Liver (tissue), 7 donors: ENCODE measurements at regions not wholly inside any gene's neighbourhood (a gene's known extent, or its start where the extent isn't known, plus 50 kb on each side); places are given as distances from the start of the nearest gene placed in this dataset.
A peak's percentile ranks its signal among the peaks of the same experiment; 100 is the strongest.

Source experiments
- DNase-seq: peaks from one replicate; pipeline ENCODE4 v3.0.0-alpha.2; 2017; ENCODE audit warnings: low spot score
- H3K27ac ChIP-seq, 2 donors: one replicate each; pipeline ENCODE4 v1.7.0; 2013; ENCODE audit warnings: inconsistent platforms in 2 of 2, low read length in 2 of 2, control low read depth in 1 of 2, low read depth in 1 of 2, mild to moderate bottlenecking in 1 of 2
- H3K27me3 ChIP-seq, 4 donors: one replicate each; pipeline versions ENCODE4 v1.6.1 to v1.7.0; 2013; ENCODE audit warnings: low read length in 3 of 4, inconsistent platforms in 1 of 4, mild to moderate bottlenecking in 1 of 4, moderate library complexity in 1 of 4; ENCODE audit not compliant: control insufficient read depth in 4 of 4, insufficient read depth in 4 of 4
- H3K36me3 ChIP-seq, 4 donors: one replicate each; pipeline versions ENCODE4 v1.6.1 to v1.7.0; 2013; ENCODE audit warnings: low read length in 3 of 4, mild to moderate bottlenecking in 3 of 4, low read depth in 1 of 4, moderate library complexity in 1 of 4; ENCODE audit not compliant: control insufficient read depth in 4 of 4, insufficient read depth in 3 of 4
- H3K4me1 ChIP-seq, 4 donors: one replicate each; pipeline versions ENCODE4 v1.6.1 to v1.7.0; 2013; ENCODE audit warnings: low read length in 3 of 4, mild to moderate bottlenecking in 3 of 4, moderate library complexity in 1 of 4; ENCODE audit not compliant: control insufficient read depth in 4 of 4, insufficient read depth in 4 of 4
- H3K4me3 ChIP-seq, 3 donors: one replicate each; pipeline versions ENCODE4 v1.6.1 to v1.7.0; 2013; ENCODE audit warnings: low read length in 3 of 3, control low read depth in 1 of 3, low read depth in 1 of 3, mild to moderate bottlenecking in 1 of 3
- H3K9ac ChIP-seq, 2 donors: one replicate each; pipeline ENCODE4 v1.7.0; 2013; ENCODE audit warnings: low read length in 2 of 2, mild to moderate bottlenecking in 2 of 2, moderate library complexity in 2 of 2, control low read depth in 1 of 2, low read depth in 1 of 2
- H3K9me3 ChIP-seq, 4 donors: one replicate each; pipeline versions ENCODE4 v1.6.1 to v1.7.0; 2013; ENCODE audit warnings: low read length in 3 of 4; ENCODE audit not compliant: control insufficient read depth in 4 of 4
- EGR1 ChIP-seq, 2 donors: IDR thresholded peaks; 2 replicates each; pipeline ENCODE4 v1.6.1; 2016 to 2018; ENCODE audit warnings: antibody characterized with exemption in 2 of 2, low read depth in 2 of 2
- FOXA2 ChIP-seq: IDR thresholded peaks from 2 replicates; pipeline ENCODE4 v1.6.1; 2016; ENCODE audit warnings: antibody characterized with exemption
- GABPA ChIP-seq, 2 donors: IDR thresholded peaks in 1 of 2; conservative IDR thresholded peaks in 1 of 2; 2 replicates each; pipeline ENCODE4 v1.6.1; 2016; ENCODE audit warnings: antibody characterized with exemption in 2 of 2, mild to moderate bottlenecking in 1 of 2, moderate library complexity in 1 of 2
- HNF4A ChIP-seq, 2 donors: conservative IDR thresholded peaks; 2 replicates each; pipeline ENCODE4 v1.6.1; 2016; ENCODE audit warnings: antibody characterized with exemption in 2 of 2, mild to moderate bottlenecking in 2 of 2
- JUND ChIP-seq, 2 donors: IDR thresholded peaks; 2 replicates each; pipeline ENCODE4 v1.6.1; 2016; ENCODE audit warnings: antibody characterized with exemption in 2 of 2
- MAX ChIP-seq: IDR thresholded peaks from 2 replicates; pipeline ENCODE4 v1.6.1; 2016; ENCODE audit warnings: antibody characterized with exemption
- NR2F2 ChIP-seq: IDR thresholded peaks from 2 replicates; pipeline ENCODE4 v1.6.1; 2016; ENCODE audit warnings: antibody characterized with exemption
- RAD21 ChIP-seq, 2 donors: IDR thresholded peaks; 2 replicates each; pipeline ENCODE4 v1.6.1; 2016; ENCODE audit warnings: antibody characterized with exemption in 2 of 2, mild to moderate bottlenecking in 2 of 2
- RXRA ChIP-seq, 2 donors: IDR thresholded peaks; 2 replicates each; pipeline ENCODE4 v1.6.1; 2017 to 2018; ENCODE audit warnings: antibody characterized with exemption in 2 of 2, mild to moderate bottlenecking in 1 of 2
- SP1 ChIP-seq: IDR thresholded peaks from 2 replicates; pipeline ENCODE4 v1.6.1; 2018; ENCODE audit warnings: antibody characterized with exemption, mild to moderate bottlenecking
- TAF1 ChIP-seq: conservative IDR thresholded peaks from 2 replicates; pipeline ENCODE4 v1.6.1; 2016; ENCODE audit warnings: antibody characterized with exemption, mild to moderate bottlenecking
- YY1 ChIP-seq: IDR thresholded peaks from 2 replicates; pipeline ENCODE4 v1.6.1; 2016; ENCODE audit warnings: antibody characterized with exemption, mild to moderate bottlenecking
- ZBTB33 ChIP-seq: IDR thresholded peaks from 2 replicates; pipeline ENCODE4 v1.6.1; 2016; ENCODE audit warnings: antibody characterized with exemption
- WGBS: extraction: QIAGEN DNeasy Blood & Tissue Kit; methylation state at CpG from one replicate; pipeline ENCODE4 v1.1.7; 2013; 5-methylcytosine and 5-hydroxymethylcytosine counted together
- TF ChIP-seq, protein P1 (sequence below): IDR thresholded peaks from 2 replicates; pipeline ENCODE4 v1.6.1; 2016; ENCODE audit warnings: antibody characterized with exemption, mild to moderate bottlenecking
- donor health status: healthy.
- donor health status: healthy.
- donor health status: healthy.
- donor health status: healthy.

DNA sequence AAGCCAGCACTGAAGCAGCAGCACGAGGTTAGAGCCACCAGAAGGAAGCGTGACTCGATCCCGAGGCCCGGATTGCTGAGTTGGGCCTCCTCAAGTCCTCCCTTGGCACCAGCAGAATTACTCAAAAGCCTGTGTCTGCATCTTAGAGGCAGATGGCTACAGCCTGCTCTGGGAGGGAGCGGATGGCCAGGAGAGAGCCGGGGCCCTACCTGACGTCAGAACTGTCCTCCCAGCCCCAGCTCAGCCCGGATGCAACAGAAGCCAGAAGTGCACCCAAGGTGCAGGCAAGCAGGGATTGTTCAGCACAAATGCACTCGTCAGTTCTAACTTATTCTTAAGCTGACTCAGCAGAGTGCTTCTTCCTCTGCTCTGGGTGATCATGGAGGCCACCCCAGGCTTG lies 155.5 kb upstream of the RPS6KA2 start (continued):
- TF ChIP-seq MAX (no peak), SP1 (no peak), RAD21 (IDR thresholded peaks at IDR 0.05) (no peak), TAF1 (no peak), ZBTB33 (no peak), JUND (IDR thresholded peaks at IDR 0.05) (no peak), GABPA (IDR thresholded peaks at IDR 0.05 in 1 of 2, conservative IDR thresholded peaks at IDR 0.05 in 1 of 2) (no peak)

DNA sequence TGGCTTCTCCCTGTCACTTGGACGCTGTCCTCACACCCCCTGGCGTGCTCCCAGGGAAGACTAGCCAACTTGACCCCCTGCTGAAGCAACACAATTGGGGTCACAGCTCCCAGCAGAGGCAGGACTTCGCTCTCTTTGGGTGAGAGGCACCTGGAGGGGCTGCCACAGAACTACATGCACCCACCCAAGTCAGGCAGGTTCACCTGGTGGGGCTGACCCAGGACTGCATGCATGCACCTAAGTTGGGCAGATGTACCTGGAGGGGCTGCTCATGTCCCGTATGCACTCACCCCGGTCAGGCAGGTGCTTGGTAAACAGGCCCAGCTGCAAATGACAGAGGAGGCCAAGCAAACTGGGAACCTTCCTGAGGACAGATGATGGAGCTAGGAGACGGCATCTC lies 154.3 kb upstream of the RPS6KA2 start:
- Histone ChIP-seq H3K27me3 (no peaks in the 10 kb centered on the region), H3K9ac (no peak overlapping the region), H3K27ac (no peak overlapping the region), H3K4me1 (no peaks in the 10 kb centered on the region), H3K36me3 (no peaks in the 10 kb centered on the region), H3K4me3 (no peak overlapping the region), H3K9me3 (no peaks in the 10 kb centered on the region)
- 85% methylated on average over 6 of the region's 6 CpGs for WGBS
- TF ChIP-seq GABPA (IDR thresholded peaks at IDR 0.05 in 1 of 2, conservative IDR thresholded peaks at IDR 0.05 in 1 of 2): no peak
- no peak for TF ChIP-seq NR2F2
- no peak for TF ChIP-seq RXRA (IDR thresholded peaks at IDR 0.05)
- no peak for TF ChIP-seq ZBTB33
- TF ChIP-seq HNF4A (conservative IDR thresholded peaks at IDR 0.05): no peak
- TF ChIP-seq FOXA2: no peak
- no peak for TF ChIP-seq EGR1 (IDR thresholded peaks at IDR 0.05; ENCODE audit: low read depth in 2 of 2)
- TF ChIP-seq RAD21 (IDR thresholded peaks at IDR 0.05): no peak
- TF ChIP-seq, protein P1, sequence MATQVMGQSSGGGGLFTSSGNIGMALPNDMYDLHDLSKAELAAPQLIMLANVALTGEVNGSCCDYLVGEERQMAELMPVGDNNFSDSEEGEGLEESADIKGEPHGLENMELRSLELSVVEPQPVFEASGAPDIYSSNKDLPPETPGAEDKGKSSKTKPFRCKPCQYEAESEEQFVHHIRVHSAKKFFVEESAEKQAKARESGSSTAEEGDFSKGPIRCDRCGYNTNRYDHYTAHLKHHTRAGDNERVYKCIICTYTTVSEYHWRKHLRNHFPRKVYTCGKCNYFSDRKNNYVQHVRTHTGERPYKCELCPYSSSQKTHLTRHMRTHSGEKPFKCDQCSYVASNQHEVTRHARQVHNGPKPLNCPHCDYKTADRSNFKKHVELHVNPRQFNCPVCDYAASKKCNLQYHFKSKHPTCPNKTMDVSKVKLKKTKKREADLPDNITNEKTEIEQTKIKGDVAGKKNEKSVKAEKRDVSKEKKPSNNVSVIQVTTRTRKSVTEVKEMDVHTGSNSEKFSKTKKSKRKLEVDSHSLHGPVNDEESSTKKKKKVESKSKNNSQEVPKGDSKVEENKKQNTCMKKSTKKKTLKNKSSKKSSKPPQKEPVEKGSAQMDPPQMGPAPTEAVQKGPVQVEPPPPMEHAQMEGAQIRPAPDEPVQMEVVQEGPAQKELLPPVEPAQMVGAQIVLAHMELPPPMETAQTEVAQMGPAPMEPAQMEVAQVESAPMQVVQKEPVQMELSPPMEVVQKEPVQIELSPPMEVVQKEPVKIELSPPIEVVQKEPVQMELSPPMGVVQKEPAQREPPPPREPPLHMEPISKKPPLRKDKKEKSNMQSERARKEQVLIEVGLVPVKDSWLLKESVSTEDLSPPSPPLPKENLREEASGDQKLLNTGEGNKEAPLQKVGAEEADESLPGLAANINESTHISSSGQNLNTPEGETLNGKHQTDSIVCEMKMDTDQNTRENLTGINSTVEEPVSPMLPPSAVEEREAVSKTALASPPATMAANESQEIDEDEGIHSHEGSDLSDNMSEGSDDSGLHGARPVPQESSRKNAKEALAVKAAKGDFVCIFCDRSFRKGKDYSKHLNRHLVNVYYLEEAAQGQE: no peak
- TF ChIP-seq YY1: no peak
- DNase-seq: peak; percentile 25
